ENCODE measurements at regions not wholly inside any gene's neighbourhood (a gene's known extent, or its start where the extent isn't known, plus 50 kb on each side); places are given as distances from the start of the nearest gene placed in this dataset.
"Not testable (repeated sequence)": the region's sequence is repeated elsewhere in the genome, so short reads cannot be mapped to it uniquely, and the experiment has no call there.

GRCh38 chr15:101961765-101962164, 149.8 kb downstream of the OR4F15 start:
- not testable (repeated sequence) for DNase-seq (ENCODE audit: low spot score); H3K9me3 ChIP-seq; H3K27me3 ChIP-seq; H3K4me1 ChIP-seq; H3K36me3 ChIP-seq; H3K27ac ChIP-seq
- H3K4me3 ChIP-seq: peak overlapping the region in 1 of 2 donors; percentile 57

GRCh38 chr15:101963687-101964086, 151.7 kb downstream of the OR4F15 start:
- H3K36me3 ChIP-seq; H3K27ac ChIP-seq; DNase-seq (ENCODE audit: low spot score); H3K4me1 ChIP-seq; H3K27me3 ChIP-seq; H3K4me3 ChIP-seq; H3K9me3 ChIP-seq: not testable (repeated sequence)

- H3K27ac ChIP-seq; H3K27me3 ChIP-seq; H3K9me3 ChIP-seq; H3K36me3 ChIP-seq; DNase-seq (ENCODE audit: low spot score); H3K4me1 ChIP-seq; H3K4me3 ChIP-seq: not testable (repeated sequence)
Measured at GRCh38 chr15:101965353-101965752, 153.4 kb downstream of the OR4F15 start.

- DNase-seq (ENCODE audit: low spot score): peak; percentile 59
- H3K27ac ChIP-seq, H3K4me1 ChIP-seq, H3K4me3 ChIP-seq, H3K27me3 ChIP-seq, H3K9me3 ChIP-seq, H3K36me3 ChIP-seq: not testable (repeated sequence)
Measured at GRCh38 chr15:101965860-101966259, 153.9 kb downstream of the OR4F15 start.

- not testable (repeated sequence) for DNase-seq (ENCODE audit: low spot score); H3K27ac ChIP-seq; H3K4me3 ChIP-seq; H3K9me3 ChIP-seq; H3K36me3 ChIP-seq; H3K4me1 ChIP-seq; H3K27me3 ChIP-seq
Measured at GRCh38 chr15:101967364-101967763, 155.4 kb downstream of the OR4F15 start.

GRCh38 chr15:101970605-101971004, 158.6 kb downstream of the OR4F15 start:
- H3K27ac ChIP-seq; H3K27me3 ChIP-seq; H3K4me1 ChIP-seq; H3K4me3 ChIP-seq; H3K36me3 ChIP-seq; DNase-seq (ENCODE audit: low spot score); H3K9me3 ChIP-seq: not testable (repeated sequence)

GRCh38 chr15:101977281-101977680, 165.3 kb downstream of the OR4F15 start:
- not testable (repeated sequence) for DNase-seq (ENCODE audit: low spot score); H3K9me3 ChIP-seq; H3K36me3 ChIP-seq; H3K27me3 ChIP-seq; H3K4me1 ChIP-seq; H3K27ac ChIP-seq; H3K4me3 ChIP-seq

GRCh38 chr15:101980206-101980910, 168.4 kb downstream of the OR4F15 start:
- not testable (repeated sequence) for H3K4me3 ChIP-seq; DNase-seq (ENCODE audit: low spot score); H3K4me1 ChIP-seq; H3K36me3 ChIP-seq; H3K27ac ChIP-seq; H3K9me3 ChIP-seq; H3K27me3 ChIP-seq

Small RNA genes in the stretch of these regions (microRNA-seq; reads per million reads assigned to microRNA genes)
- gene MIR1302-10 (ENCODE audit: borderline number of aligned reads in 2 of 2, borderline replicate concordance in 1 of 2) (0 reads per million in 2 donors), gene MIR6859-3 (ENCODE audit: borderline number of aligned reads in 2 of 2, borderline replicate concordance in 1 of 2) (0 reads per million in 2 donors)
